HS-5 (cell line): ENCODE measurements at regions not wholly inside any gene's neighbourhood (a gene's known extent, or its start where the extent isn't known, plus 50 kb on each side); places are given as distances from the start of the nearest gene placed in this dataset.

Experiments
- DNase-seq: peaks from one replicate; pipeline ENCODE4 v3.0.0-alpha.2; 2012; ENCODE audit warnings: low read depth

- no peak for DNase-seq
These were observed 1344.5 kb upstream of the TMEFF2 start for GRCh38 chr2:193539188-193539587.

- no peak for DNase-seq
These were observed 1343.3 kb upstream of the TMEFF2 start for GRCh38 chr2:193538061-193538460.

DNA sequence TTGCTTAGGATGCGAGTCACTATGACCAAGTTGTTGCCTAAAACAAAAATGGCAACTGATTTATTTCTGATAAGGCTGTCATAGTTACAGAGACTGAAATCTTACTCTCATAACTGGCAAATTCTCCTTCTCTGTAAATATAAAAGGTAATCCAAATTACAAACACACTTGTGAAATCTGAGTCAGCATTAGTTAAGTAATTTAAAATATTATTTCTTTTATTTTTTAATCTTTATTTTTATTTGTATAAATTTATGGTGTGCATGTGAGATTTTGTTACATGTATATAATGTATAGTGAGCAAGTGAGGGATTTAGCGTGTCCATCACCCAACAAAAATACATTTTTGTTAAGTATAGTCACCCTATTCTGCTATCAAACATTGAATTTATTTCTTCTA lies 1342.8 kb upstream of the TMEFF2 start:
- DNase-seq, result no peak

- DNase-seq, result no peak
These were observed 1333.7 kb upstream of the TMEFF2 start for GRCh38 chr2:193528458-193528857.

DNA sequence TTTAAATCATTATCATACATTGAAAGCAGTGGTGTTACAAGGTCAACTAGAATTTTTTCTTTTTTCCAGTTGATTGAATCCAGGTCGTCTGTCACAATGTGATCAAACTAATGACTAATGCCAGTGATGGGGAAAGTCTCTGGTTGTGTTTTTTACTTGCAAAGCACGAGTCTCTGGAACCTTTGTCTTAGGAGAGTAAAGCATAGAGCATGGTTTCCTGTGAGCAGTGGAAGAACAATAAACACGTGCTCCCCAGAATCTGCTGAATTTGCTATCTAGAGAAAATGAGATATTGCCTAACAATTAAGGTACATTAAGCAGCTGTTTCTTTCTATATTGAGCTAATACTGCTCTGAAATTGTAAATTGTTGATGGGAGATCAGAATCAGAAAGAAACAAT lies 1332.4 kb upstream of the TMEFF2 start:
- DNase-seq, result no peak

DNA sequence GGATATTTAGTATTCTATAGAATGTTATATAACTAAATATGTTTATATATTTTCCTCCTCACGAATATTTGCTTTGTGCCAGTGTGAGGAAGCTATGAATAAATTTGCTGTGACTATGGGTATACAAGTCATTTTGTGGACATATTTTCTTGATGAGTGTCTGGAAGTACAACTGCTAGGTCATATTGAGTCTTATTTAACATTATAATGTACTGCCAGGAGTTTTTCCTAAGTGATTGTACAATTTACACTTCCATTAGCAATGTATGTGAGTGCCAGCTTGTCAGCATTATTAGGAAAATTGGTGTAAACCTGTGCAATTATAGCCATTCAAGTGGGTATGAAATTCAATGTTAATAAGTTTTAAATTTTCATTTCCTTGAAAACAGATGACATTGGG lies 1328.9 kb upstream of the TMEFF2 start:
- DNase-seq, result no peak

GRCh38 chr2:193521523-193521922 lies 1326.8 kb upstream of the TMEFF2 start:
- no peak for DNase-seq

GRCh38 chr2:193520709-193521458 lies 1326.2 kb upstream of the TMEFF2 start:
- DNase-seq, result no peak

- peak; percentile 92 for DNase-seq
These were observed 1323.5 kb upstream of the TMEFF2 start for GRCh38 chr2:193518041-193518817.

DNA sequence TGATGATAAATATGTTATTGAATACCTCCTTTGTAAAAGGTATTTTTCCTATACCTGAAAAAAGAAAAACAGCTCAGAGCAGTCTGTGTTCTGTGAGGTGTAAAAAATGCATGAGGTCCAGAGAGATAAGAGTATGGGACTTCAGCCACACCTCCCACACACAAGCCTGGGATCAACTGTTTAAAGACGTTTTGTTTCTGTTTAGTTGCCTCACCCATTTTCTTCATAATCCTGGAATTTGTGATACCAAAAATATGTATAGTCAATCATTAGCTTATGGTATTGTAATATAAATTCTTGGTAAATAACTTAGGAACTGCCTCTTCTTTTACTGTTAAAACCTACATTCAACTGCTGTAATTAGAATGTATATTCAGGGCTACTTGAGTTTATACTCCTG lies 1322.9 kb upstream of the TMEFF2 start:
- DNase-seq, result no peak

- no peak for DNase-seq
These were observed 1311.3 kb upstream of the TMEFF2 start for GRCh38 chr2:193506035-193506434.

GRCh38 chr2:193505620-193506019 lies 1310.9 kb upstream of the TMEFF2 start:
- DNase-seq, result no peak

- DNase-seq, result no peak
These were observed 1307.8 kb upstream of the TMEFF2 start for GRCh38 chr2:193502363-193503035.

GRCh38 chr2:193496786-193497185 lies 1302.1 kb upstream of the TMEFF2 start:
- no peak for DNase-seq

DNA sequence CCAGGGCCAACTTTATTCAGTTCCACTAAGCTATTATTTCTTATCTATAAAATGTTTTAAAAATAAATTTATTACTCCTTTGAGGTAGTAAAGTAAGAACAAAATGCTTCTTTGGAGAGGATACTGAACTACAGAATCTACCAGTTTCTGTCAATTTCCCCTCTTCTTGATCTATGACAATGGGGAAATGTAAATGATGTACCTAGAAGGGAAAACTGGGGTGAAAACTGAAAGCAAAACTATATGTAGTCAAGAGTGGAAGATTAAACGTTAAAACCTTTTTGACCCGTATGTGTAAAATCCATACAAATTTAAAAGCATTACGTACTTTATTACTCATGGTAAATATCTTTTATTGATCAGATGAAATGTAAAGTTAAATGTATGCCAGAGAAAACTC lies 1287.8 kb upstream of the TMEFF2 start:
- DNase-seq, result no peak

- no peak for DNase-seq
These were observed 1285.5 kb upstream of the TMEFF2 start for GRCh38 chr2:193480187-193480586.

- no peak for DNase-seq
These were observed 1281.6 kb upstream of the TMEFF2 start for GRCh38 chr2:193476171-193476800.

DNA sequence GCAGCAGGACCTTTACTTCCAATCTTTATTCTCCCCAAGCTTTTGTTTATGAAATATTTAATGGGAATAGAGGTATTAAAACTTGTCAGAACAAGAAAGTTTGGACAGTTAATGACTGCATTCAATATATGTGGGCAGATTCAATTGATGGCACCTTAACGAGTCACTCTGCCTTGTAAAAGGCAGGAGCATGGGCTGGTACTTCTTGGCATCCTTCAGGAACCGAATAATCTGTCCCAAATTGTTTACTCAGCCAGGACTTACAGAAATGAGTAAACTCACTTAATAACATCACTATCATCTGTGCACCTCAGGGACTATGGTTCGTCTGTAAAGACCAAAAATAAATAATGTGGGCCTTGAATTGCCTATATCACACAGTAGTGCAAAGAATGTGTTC lies 1280.3 kb upstream of the TMEFF2 start:
- DNase-seq, result no peak

DNA sequence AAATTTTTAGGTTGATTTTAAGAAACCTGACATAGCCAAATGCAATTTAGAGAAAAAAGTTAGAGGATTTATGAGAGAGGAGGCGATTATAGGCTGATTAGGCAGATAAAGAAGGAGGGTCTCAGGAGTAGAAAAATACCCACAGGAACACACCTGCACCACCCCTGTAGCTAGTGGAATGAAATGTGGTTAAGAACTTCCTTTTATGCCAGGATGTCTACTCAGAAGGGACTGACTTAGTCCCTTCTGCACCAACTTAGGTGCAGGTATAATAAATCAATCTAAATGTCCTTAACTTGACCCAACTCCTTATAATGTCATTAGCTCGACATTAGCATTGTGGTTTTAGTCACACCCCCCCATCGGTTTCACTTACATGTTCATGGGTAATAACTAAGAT lies 1274.5 kb upstream of the TMEFF2 start:
- no peak for DNase-seq

GRCh38 chr2:193467276-193467987 lies 1272.7 kb upstream of the TMEFF2 start:
- no peak for DNase-seq

DNA sequence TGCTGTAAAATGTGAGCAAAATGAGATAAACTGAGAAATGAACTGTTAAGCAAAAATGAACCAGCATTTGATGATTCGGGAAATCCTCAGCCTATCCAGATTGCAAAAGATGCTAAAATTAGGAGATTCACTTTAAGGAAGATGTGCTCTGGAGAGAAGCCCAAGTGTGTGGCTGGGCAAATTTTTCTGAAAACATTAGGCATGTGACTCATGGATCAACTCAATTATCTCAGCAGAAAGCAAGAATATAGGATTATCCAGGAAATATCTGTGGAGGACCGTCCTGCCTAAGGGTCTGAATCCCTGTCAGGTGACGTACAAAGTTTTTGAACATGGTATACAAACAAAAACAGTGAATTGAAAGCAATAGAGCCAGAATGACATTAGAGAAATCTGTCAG lies 1268.3 kb upstream of the TMEFF2 start:
- DNase-seq, result peak; percentile 4

GRCh38 chr2:193462411-193462810 lies 1267.7 kb upstream of the TMEFF2 start:
- no peak for DNase-seq
